Coronary artery (tissue), 2 donors: ENCODE measurements at regions not wholly inside any gene's neighbourhood (a gene's known extent, or its start where the extent isn't known, plus 50 kb on each side); places are given as distances from the start of the nearest gene placed in this dataset.

Source experiments
- DNase-seq: peaks from one replicate; pipeline ENCODE4 v3.0.0-alpha.2; 2017; ENCODE audit warnings: low spot score
- H3K27ac ChIP-seq, 2 donors: fragments of 200-600 bp; sonication (generic); one replicate each; pipeline ENCODE4 v1.5.1; 2016 to 2019
- H3K4me3 ChIP-seq: fragments of 200-600 bp; sonication (generic); 2 replicates; pipeline ENCODE4 v1.5.1; 2016; ENCODE audit warnings: mild to moderate bottlenecking, moderate library complexity
- TF ChIP-seq, protein P1 (sequence below): fragments of 200-600 bp; sonication (generic); IDR thresholded peaks from one replicate; pipeline ENCODE4 v1.5.1; 2019; ENCODE audit warnings: antibody characterized with exemption

DNA sequence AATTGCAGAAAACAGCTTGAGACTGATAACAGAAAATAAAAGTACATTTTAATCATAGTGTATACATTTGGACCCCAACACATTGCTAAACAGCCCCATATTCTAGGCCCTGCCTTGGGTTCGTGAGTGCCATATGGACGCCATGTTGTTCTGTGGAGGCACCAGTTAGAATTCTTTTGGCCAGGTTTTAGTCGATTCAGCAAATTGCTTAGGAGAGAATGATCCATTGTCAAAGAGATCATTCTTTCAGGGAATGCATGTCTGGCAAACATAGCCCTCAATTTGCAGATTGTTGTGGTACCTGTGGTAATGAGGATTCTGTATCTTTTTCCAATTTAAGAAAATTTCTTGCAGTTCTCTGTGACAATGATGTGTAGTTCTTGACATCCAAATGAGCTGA, 183.6 kb upstream of the DDHD1 start:
- DNase-seq: no peak
- Histone ChIP-seq H3K4me3 (no peak overlapping the region), H3K27ac (no peak overlapping the region)
- TF ChIP-seq, protein P1, sequence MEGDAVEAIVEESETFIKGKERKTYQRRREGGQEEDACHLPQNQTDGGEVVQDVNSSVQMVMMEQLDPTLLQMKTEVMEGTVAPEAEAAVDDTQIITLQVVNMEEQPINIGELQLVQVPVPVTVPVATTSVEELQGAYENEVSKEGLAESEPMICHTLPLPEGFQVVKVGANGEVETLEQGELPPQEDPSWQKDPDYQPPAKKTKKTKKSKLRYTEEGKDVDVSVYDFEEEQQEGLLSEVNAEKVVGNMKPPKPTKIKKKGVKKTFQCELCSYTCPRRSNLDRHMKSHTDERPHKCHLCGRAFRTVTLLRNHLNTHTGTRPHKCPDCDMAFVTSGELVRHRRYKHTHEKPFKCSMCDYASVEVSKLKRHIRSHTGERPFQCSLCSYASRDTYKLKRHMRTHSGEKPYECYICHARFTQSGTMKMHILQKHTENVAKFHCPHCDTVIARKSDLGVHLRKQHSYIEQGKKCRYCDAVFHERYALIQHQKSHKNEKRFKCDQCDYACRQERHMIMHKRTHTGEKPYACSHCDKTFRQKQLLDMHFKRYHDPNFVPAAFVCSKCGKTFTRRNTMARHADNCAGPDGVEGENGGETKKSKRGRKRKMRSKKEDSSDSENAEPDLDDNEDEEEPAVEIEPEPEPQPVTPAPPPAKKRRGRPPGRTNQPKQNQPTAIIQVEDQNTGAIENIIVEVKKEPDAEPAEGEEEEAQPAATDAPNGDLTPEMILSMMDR: no peak

DNA sequence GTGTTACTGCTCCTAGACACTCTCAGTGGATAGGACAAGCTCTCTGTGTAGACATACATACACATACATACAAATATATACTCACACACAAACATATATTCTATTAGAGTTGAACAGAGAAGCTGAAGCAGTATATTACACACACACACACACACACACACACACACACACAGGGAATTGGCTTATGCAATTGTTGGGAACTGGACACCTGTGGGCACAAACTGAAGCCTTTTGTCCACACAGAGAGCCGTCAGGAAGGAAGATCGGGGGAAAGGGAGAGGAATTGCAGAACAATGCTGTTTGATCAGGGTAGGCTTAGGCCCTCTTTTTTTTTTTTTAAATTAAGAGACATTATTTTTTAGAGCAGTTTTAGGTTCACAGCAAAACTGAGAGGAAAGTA, 180.7 kb upstream of the DDHD1 start:
- H3K27ac ChIP-seq: no peak overlapping the region

DNA sequence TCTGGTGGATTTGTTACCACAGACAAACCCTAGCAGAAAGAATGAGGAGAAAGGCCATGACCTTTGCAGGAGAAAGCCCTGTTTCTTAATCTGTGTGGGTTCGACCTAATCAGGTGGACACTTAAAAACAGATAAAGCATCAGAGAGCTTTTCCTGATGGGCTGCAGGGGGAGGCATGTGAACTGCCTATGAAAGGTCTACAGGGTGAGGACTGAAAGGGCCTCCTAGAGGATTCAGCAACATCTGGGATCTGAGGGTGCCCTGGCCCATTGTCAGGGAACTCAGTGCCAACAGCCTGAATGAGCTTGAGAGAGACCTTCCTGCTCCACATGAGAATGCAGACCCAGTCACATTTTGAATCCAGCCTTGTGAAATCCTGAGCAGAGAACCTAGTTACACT, 178.8 kb upstream of the DDHD1 start:
- Histone ChIP-seq H3K27ac (no peak overlapping the region), H3K4me3 (no peak overlapping the region)
- no peak for DNase-seq
- TF ChIP-seq, protein P1: no peak

More for the DNA sequence above, 180.7 kb upstream of the DDHD1 start:
- no peak overlapping the region for H3K4me3 ChIP-seq
- DNase-seq: no peak
- TF ChIP-seq, protein P1: no peak

DNA sequence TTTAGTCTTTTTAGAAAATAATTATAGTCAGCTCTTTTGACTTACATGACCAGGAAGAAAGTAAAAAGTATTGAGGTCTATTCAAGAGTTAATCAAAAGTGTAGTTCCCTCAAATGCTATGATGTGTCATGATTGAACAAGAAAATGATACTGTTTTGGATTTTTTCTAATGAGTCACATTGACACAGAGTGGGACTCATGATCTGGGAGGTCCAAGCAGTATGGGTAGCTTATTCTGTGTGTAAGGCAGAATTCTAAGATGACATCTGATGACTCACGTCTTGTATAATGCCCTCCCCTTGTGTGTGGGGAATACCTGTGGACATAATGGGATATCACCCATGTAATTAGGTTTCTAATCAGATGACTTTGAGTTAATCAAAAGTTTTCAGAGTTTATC, 178.1 kb upstream of the DDHD1 start:
- Histone ChIP-seq H3K27ac (no peak overlapping the region), H3K4me3 (no peak overlapping the region)
- DNase-seq: no peak
- TF ChIP-seq, protein P1: no peak

DNA sequence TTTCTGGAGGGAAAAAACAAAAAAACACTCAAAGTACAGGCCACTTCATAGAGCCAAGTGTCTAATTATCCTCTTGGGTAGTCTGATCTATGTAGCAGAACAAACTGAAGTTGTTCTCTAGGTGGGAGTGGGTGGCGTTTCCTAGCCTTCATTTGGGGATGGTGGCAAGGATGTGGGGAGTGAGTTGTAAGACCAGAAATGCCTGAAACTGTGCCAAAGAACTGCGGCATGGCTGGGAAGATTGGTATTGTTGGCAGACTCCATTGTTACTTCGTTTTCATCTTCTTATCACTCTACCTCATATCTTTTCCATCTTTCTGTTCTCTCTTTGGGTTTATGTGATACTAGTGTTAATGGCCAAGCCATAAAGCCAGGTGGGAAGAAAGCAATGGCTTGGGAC, 177.3 kb upstream of the DDHD1 start:
- TF ChIP-seq, protein P1: no peak
- DNase-seq: no peak
- Histone ChIP-seq H3K27ac (no peak overlapping the region), H3K4me3 (no peak overlapping the region)

DNA sequence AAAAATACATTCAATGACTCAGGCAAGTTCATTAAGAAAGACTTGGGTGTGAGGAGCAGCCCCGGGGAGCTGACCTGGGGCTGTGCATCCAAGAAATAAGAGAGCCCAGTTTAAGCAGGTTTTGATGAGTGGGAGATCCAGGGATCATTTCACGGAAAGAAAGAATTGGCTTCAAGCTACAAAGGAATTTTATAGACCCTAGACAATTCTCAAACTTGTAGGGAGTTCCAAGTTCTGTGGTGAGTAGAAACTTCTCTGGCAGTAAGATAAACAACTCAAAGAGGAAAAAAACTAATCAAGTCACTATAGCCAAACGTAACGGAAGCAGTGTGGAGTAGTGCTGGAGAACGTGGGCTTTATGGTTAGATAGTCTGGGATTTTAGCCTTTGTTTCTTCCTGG, 175.7 kb upstream of the DDHD1 start:
- no peak overlapping the region for H3K4me3 ChIP-seq

DNA sequence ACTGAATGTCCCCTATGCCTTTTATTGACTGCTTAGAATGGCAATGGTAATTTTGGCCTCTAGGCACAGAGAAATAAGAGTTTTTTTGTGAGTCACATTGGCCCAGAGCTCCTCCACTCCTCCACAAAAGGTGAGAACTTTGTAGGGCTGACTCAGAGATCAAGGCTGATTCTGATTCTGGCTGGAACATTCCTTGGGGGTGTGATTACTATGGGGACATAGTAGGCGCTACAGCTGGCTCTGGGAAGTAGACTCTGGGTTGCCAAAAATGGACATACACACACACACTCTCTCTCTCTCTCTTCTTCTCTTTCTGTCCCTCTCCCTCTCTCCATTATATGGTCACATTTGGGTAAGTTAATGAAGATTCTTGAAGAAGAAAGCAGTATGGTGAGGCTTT, 174.6 kb upstream of the DDHD1 start:
- Histone ChIP-seq H3K27ac (no peak overlapping the region), H3K4me3 (no peak overlapping the region)
- TF ChIP-seq, protein P1: no peak
- DNase-seq: no peak

More for the DNA sequence above, 175.7 kb upstream of the DDHD1 start:
- no peak for DNase-seq
- TF ChIP-seq, protein P1: no peak
- no peak overlapping the region for H3K27ac ChIP-seq
